Pancreas (tissue), 10 donors: ENCODE measurements at regions not wholly inside any gene's neighbourhood (a gene's known extent, or its start where the extent isn't known, plus 50 kb on each side); places are given as distances from the start of the nearest gene placed in this dataset.

Experiments
- ATAC-seq, 4 donors: fragments of 200-7000 bp; cut with Tn5 transposase; one replicate each; pipeline versions ENCODE4 v1.8.0 to v1.9.1; 2020; ENCODE audit warnings: mild to moderate bottlenecking in 4 of 4, moderate library complexity in 4 of 4
- DNase-seq, 6 donors: peaks; one replicate each; pipeline ENCODE4 v3.0.0-alpha.2; 2020
- FAIRE-seq: peaks from 2 replicates; lab custom pipeline; 2012; peaks lifted over from hg19 to GRCh38; lab: Jason Lieb, UNC
- H3K27ac ChIP-seq, 4 donors: fragments of 200-600 bp; sonication (generic); 1 replicate in 3 of 4; 2 replicates in 1 of 4; pipeline versions ENCODE4 v1.5.0 to v1.8.0; 2020
- H3K27me3 ChIP-seq, 4 donors: fragments of 200-600 bp; one replicate each; pipeline ENCODE4 v1.8.0; 2021
- H3K36me3 ChIP-seq, 3 donors: fragments of 200-600 bp; sonication (generic) in 1 of 3; one replicate each; pipeline versions ENCODE4 v1.5.0 to v1.8.0; 2020 to 2021
- H3K4me1 ChIP-seq, 3 donors: fragments of 200-600 bp; one replicate each; pipeline ENCODE4 v1.8.0; 2021
- H3K4me3 ChIP-seq, 4 donors: fragments of 200-600 bp; sonication (generic) in 2 of 4; one replicate each; pipeline versions ENCODE4 v1.5.0 to v1.8.0; 2020 to 2021
- H3K9me3 ChIP-seq, 4 donors: fragments of 200-600 bp; one replicate each; pipeline ENCODE4 v1.8.0; 2021
- CTCF ChIP-seq, 4 donors: fragments of 200-600 bp; sonication (generic) in 3 of 4; IDR thresholded peaks; one replicate each; pipeline versions ENCODE4 v1.5.0 to v1.8.0; 2021; ENCODE audit warnings: antibody characterized with exemption in 4 of 4
- WGBS, 2 donors: extraction: QIAGEN DNeasy Blood & Tissue Kit; methylation state at CpG; one replicate each; pipeline ENCODE4 v1.1.7; 2013; 5-methylcytosine and 5-hydroxymethylcytosine counted together
- intact Hi-C, 3 donors: fragments of 100-400 bp; cut with DNase I; formaldehyde crosslinking; loops; one replicate each; pipeline versions ENCODE4 v1.11.1 to v1.14.2; 2022
- donor health status: healthy with polysubstance abuse.
- donor health status: DM: no; HTN: no; CAD: no; lungs with moderate emphysema.
- donor health status: DM: no; HTN: no; CAD: no.
- donor health status: control.
- donor health status: control.
- donor health status: Bipolar disorder and iron deficiency.
- donor health status: DM: yes; HTN: yes; CAD: no.
- donor health status: DM: no; HTN: no; CAD: no.
- donor health status: DM: no; HTN: no; CAD: no.
- donor health status: DM: yes; HTN: yes; CAD: no.

GRCh38 chr2:167322795-167323194 is 434.5 kb downstream of the XIRP2 start:
- intact Hi-C loops = no loop called here

GRCh38 chr2:167318581-167318980 is 430.3 kb downstream of the XIRP2 start:
- Histone ChIP-seq H3K27ac (no peak overlapping the region), H3K9me3 (no peaks in the 10 kb centered on the region), H3K36me3 (no peaks in the 10 kb centered on the region), H3K27me3 (no peaks in the 10 kb centered on the region), H3K4me3 (no peak overlapping the region), H3K4me1 (no peaks in the 10 kb centered on the region)
- FAIRE-seq (no peak), ATAC-seq (no peak), DNase-seq (no peak)
- no peak for TF ChIP-seq CTCF (IDR thresholded peaks at IDR 0.05)
- 56 to 69% methylated on average over 2 of the region's 2 CpGs for WGBS, 2 donors
- intact Hi-C loops = no loop called here

More at GRCh38 chr2:167322795-167323194, 434.5 kb downstream of the XIRP2 start:
- FAIRE-seq (no peak), DNase-seq (no peak), ATAC-seq (no peak)
- Histone ChIP-seq H3K27me3 (no peaks in the 10 kb centered on the region), H3K36me3 (no peaks in the 10 kb centered on the region), H3K4me1 (no peaks in the 10 kb centered on the region), H3K4me3 (no peak overlapping the region), H3K9me3 (no peaks in the 10 kb centered on the region), H3K27ac (no peak overlapping the region)
- no peak for TF ChIP-seq CTCF (IDR thresholded peaks at IDR 0.05)
- 62 to 76% methylated on average over 2 of the region's 2 CpGs for WGBS, 2 donors

- intact Hi-C loops = no loop called here
- Histone ChIP-seq H3K27ac (no peak overlapping the region), H3K9me3 (no peaks in the 10 kb centered on the region), H3K27me3 (no peaks in the 10 kb centered on the region), H3K4me3 (no peak overlapping the region), H3K4me1 (no peaks in the 10 kb centered on the region), H3K36me3 (no peaks in the 10 kb centered on the region)
- no peak for DNase-seq
- ATAC-seq = no peak
- 83 to 84% methylated on average over 1 of the region's 1 CpG for WGBS, 2 donors
- TF ChIP-seq CTCF (IDR thresholded peaks at IDR 0.05) = no peak
- FAIRE-seq = no peak
These were observed 422.2 kb downstream of the XIRP2 start for GRCh38 chr2:167310442-167310841.
